PC-9 (cell line): ENCODE measurements at regions not wholly inside any gene's neighbourhood (a gene's known extent, or its start where the extent isn't known, plus 50 kb on each side); places are given as distances from the start of the nearest gene placed in this dataset.

Experiments used
- BruUV-seq: library from RNA; stranded (reverse); fragments of 400-500 nt; replicated peaks from 2 replicates; lab custom pipeline; 2021; lab: Mats Ljungman, UMichigan
- CTCF ChIA-PET: fragments of 300-600 bp; sonication (Branson Sonifier 250); formaldehyde crosslinking; loops from one replicate; lab custom pipeline; 2022; ENCODE audit warnings: antibody characterized with exemption; lab: Charles Lee
- POLR2A ChIA-PET: fragments of 300-600 bp; sonication (Branson Sonifier 250); formaldehyde crosslinking; loops from one replicate; lab custom pipeline; 2022; ENCODE audit warnings: antibody characterized with exemption; ENCODE audit not compliant: unreplicated experiment; lab: Charles Lee
- DNase-seq, 2 experiments: peaks; one replicate each; pipeline versions ENCODE4 v3.0.0 to v3.0.0-alpha.2; 2015 to 2022; ENCODE audit warnings: mixed read lengths in 1 of 2
- H2AFZ ChIP-seq: fragments of 200-600 bp; sonication (generic); 2 replicates; pipeline ENCODE4 v1.8.1; 2017; ENCODE audit warnings: antibody characterized with exemption
- H3F3A ChIP-seq: fragments of 200-600 bp; sonication (generic); 2 replicates; pipeline ENCODE4 v1.8.1; 2017; ENCODE audit warnings: antibody characterized with exemption, mild to moderate bottlenecking, low read depth; ENCODE audit not compliant: insufficient read depth
- H3K27ac ChIP-seq: fragments of 200-600 bp; sonication (generic); 2 replicates; pipeline ENCODE4 v1.6.1; 2016; ENCODE audit warnings: mixed run types
- H3K27me3 ChIP-seq: fragments of 200-600 bp; sonication (generic); 2 replicates; pipeline ENCODE4 v1.6.1; 2016; ENCODE audit warnings: low read depth, mixed run types; ENCODE audit not compliant: insufficient read depth
- H3K36me3 ChIP-seq: fragments of 200-600 bp; sonication (generic); 2 replicates; pipeline ENCODE4 v1.6.1; 2016; ENCODE audit warnings: low read depth, mixed run types
- H3K4me1 ChIP-seq: fragments of 200-600 bp; sonication (generic); replicated peaks from 2 replicates; pipeline ENCODE4 v1.6.1; 2016; ENCODE audit warnings: mixed run types; ENCODE audit not compliant: insufficient read depth
- H3K4me2 ChIP-seq: fragments of 200-600 bp; sonication (generic); 2 replicates; pipeline ENCODE4 v1.6.1; 2017; ENCODE audit warnings: mixed run types
- H3K4me3 ChIP-seq: fragments of 200-600 bp; sonication (generic); 2 replicates; pipeline ENCODE4 v1.6.1; 2016; ENCODE audit warnings: mixed run types
- H3K79me2 ChIP-seq: fragments of 200-600 bp; sonication (generic); 2 replicates; pipeline ENCODE4 v1.6.1; 2017; ENCODE audit warnings: low read depth, mixed run types
- H3K9me2 ChIP-seq: fragments of 200-600 bp; sonication (generic); 2 replicates; pipeline ENCODE4 v1.8.1; 2017; ENCODE audit warnings: mild to moderate bottlenecking; ENCODE audit not compliant: insufficient read depth
- H3K9me3 ChIP-seq: fragments of 200-600 bp; sonication (generic); 2 replicates; pipeline ENCODE4 v1.8.1; 2016; ENCODE audit warnings: low read depth; ENCODE audit not compliant: insufficient read depth
- H4K20me1 ChIP-seq: fragments of 200-600 bp; sonication (generic); 2 replicates; pipeline ENCODE4 v1.8.1; 2017; ENCODE audit not compliant: insufficient read depth
- CTCF ChIP-seq: fragments of 200-600 bp; sonication (generic); conservative IDR thresholded peaks from 2 replicates; pipeline ENCODE4 v1.6.1; 2017; ENCODE audit warnings: mixed run types, antibody characterized with exemption, mild to moderate bottlenecking, moderate library complexity
- EZH2 ChIP-seq: fragments of 200-600 bp; sonication (generic); IDR thresholded peaks from 2 replicates; pipeline ENCODE4 v1.8.0; 2017; ENCODE audit warnings: antibody characterized with exemption, low read depth
- intact Hi-C: fragments of 100-400 bp; cut with micrococcal nuclease; formaldehyde crosslinking; loops from one replicate; pipeline ENCODE4 v1.10.0; 2022; ENCODE audit not compliant: unreplicated experiment

GRCh38 chr18:2425426-2426317, 145.6 kb downstream of the METTL4 start:
- ChIA-PET POLR2A (interaction anchor here (0.6 kb wide), 1 partner anchor 24 kb away, joined by 3 read pairs; no protein-coding TSS in a partner anchor), CTCF (no interaction called here)

GRCh38 chr18:2430191-2430590, 141.1 kb downstream of the METTL4 start:
- H2AFZ ChIP-seq: no peak overlapping the region
- no peaks in the 10 kb centered on the region for H3K36me3 ChIP-seq
- H3F3A ChIP-seq: no peaks in the 10 kb centered on the region
- no peaks in the 10 kb centered on the region for H3K79me2 ChIP-seq
- POLR2A ChIA-PET: no interaction called here
- no peaks in the 10 kb centered on the region for H4K20me1 ChIP-seq
- DNase-seq: no peak
- TF ChIP-seq EZH2 (no peak), CTCF (no peak)
- no peak overlapping the region for H3K4me3 ChIP-seq
- no peaks in the 10 kb centered on the region for H3K4me1 ChIP-seq
- H3K9me3 ChIP-seq: peaks cover 18% of the 10 kb centered on the region
- intact Hi-C loops: no loop called here
- CTCF ChIA-PET: no interaction called here
- H3K27me3 ChIP-seq: no peaks in the 10 kb centered on the region
- H3K9me2 ChIP-seq: no peaks in the 10 kb centered on the region
- BruUV-seq: no TSS peak
- no peak overlapping the region for H3K27ac ChIP-seq
- H3K4me2 ChIP-seq: no peak overlapping the region

More at GRCh38 chr18:2425426-2426317, 145.6 kb downstream of the METTL4 start:
- Histone ChIP-seq H3K9me3 (peaks cover 18% of the 10 kb centered on the region), H3K79me2 (no peaks in the 10 kb centered on the region), H3F3A (no peaks in the 10 kb centered on the region), H4K20me1 (no peaks in the 10 kb centered on the region), H3K9me2 (no peaks in the 10 kb centered on the region), H3K4me3 (no peak overlapping the region), H3K27me3 (no peaks in the 10 kb centered on the region), H3K4me1 (no peaks in the 10 kb centered on the region), H3K27ac (no peak overlapping the region), H3K36me3 (no peaks in the 10 kb centered on the region), H2AFZ (no peak overlapping the region), H3K4me2 (no peak overlapping the region)
- no peak for DNase-seq
- intact Hi-C loops: no loop called here
- no TSS peak for BruUV-seq
- TF ChIP-seq CTCF (no peak), EZH2 (no peak)

- no peak overlapping the region for H3K4me2 ChIP-seq
- no peaks in the 10 kb centered on the region for H3K27me3 ChIP-seq
- no peaks in the 10 kb centered on the region for H4K20me1 ChIP-seq
- ChIA-PET POLR2A (no interaction called here), CTCF (no interaction called here)
- no peak overlapping the region for H3K27ac ChIP-seq
- no peaks in the 10 kb centered on the region for H3K79me2 ChIP-seq
- no peaks in the 10 kb centered on the region for H3K9me2 ChIP-seq
- no peaks in the 10 kb centered on the region for H3K4me1 ChIP-seq
- TF ChIP-seq CTCF: no peak
- no peak for TF ChIP-seq EZH2
- no peaks in the 10 kb centered on the region for H3K36me3 ChIP-seq
- intact Hi-C loops: no loop called here
- no TSS peak for BruUV-seq
- H2AFZ ChIP-seq: no peak overlapping the region
- no peaks in the 10 kb centered on the region for H3F3A ChIP-seq
- no peak overlapping the region for H3K4me3 ChIP-seq
- peaks cover 18% of the 10 kb centered on the region for H3K9me3 ChIP-seq
- DNase-seq: no peak
Observed at GRCh38 chr18:2431806-2432205, 139.5 kb downstream of the METTL4 start.
